Keratinocyte (primary cell): ENCODE measurements at regions not wholly inside any gene's neighbourhood (a gene's known extent, or its start where the extent isn't known, plus 50 kb on each side); places are given as distances from the start of the nearest gene placed in this dataset.

ENCODE experiments used
- DNase-seq: peaks from one replicate; pipeline ENCODE4 v3.0.0-alpha.2; 2011; ENCODE audit warnings: low read depth, missing footprints, low spot score
- FAIRE-seq: peaks from 2 replicates; lab custom pipeline; 2011; peaks lifted over from hg19 to GRCh38; lab: Jason Lieb, UNC
- H2AFZ ChIP-seq: 2 replicates; pipeline ENCODE4 v1.6.0; 2012; ENCODE audit warnings: low read length, control low read depth, inconsistent platforms; ENCODE audit not compliant: control insufficient read depth
- H3K27ac ChIP-seq: 2 replicates; pipeline ENCODE4 v1.5.1; 2011; ENCODE audit warnings: low read length; ENCODE audit not compliant: control insufficient read depth, insufficient read depth
- H3K27me3 ChIP-seq: 3 replicates; pipeline ENCODE4 v1.6.0; 2011; ENCODE audit warnings: low read length; ENCODE audit not compliant: control insufficient read depth, insufficient read depth; ENCODE audit errors: extremely low read depth
- H3K36me3 ChIP-seq, 2 experiments: 2 replicates in 1 of 2; 3 replicates in 1 of 2; pipeline ENCODE4 v1.5.1; 2011; ENCODE audit warnings: low read length in 2 of 2, mild to moderate bottlenecking in 1 of 2; ENCODE audit not compliant: control insufficient read depth in 2 of 2, insufficient read depth in 2 of 2; ENCODE audit errors: extremely low read depth in 1 of 2
- H3K4me1 ChIP-seq: 3 replicates; pipeline ENCODE4 v1.5.1; 2011; ENCODE audit warnings: low read length; ENCODE audit not compliant: control insufficient read depth, insufficient read depth; ENCODE audit errors: extremely low read depth
- H3K4me2 ChIP-seq: 3 replicates; pipeline ENCODE4 v1.6.0; 2011; ENCODE audit warnings: low read depth, low read length; ENCODE audit not compliant: control insufficient read depth, insufficient read depth; ENCODE audit errors: extremely low read depth
- H3K4me3 ChIP-seq, 3 experiments: fragments of 200-600 bp in 1 of 3; sonication (generic) in 1 of 3; 2 replicates in 2 of 3; 3 replicates in 1 of 3; pipeline ENCODE4 v1.5.1; 2011 to 2016; ENCODE audit warnings: low read length in 3 of 3, mild to moderate bottlenecking in 3 of 3, control low read depth in 2 of 3, inconsistent platforms in 1 of 3, low read depth in 1 of 3, mixed read lengths in 1 of 3, mixed run types in 1 of 3, moderate library complexity in 1 of 3; ENCODE audit not compliant: control insufficient read depth in 2 of 3, insufficient read depth in 2 of 3; ENCODE audit errors: extremely low read depth in 1 of 3
- H3K79me2 ChIP-seq: 2 replicates; pipeline ENCODE4 v1.6.0; 2012; ENCODE audit warnings: low read length; ENCODE audit not compliant: control insufficient read depth, insufficient read depth
- H3K9ac ChIP-seq: 3 replicates; pipeline ENCODE4 v1.6.0; 2011; ENCODE audit warnings: low read length; ENCODE audit not compliant: control insufficient read depth, insufficient read depth; ENCODE audit errors: extremely low read depth
- H3K9me1 ChIP-seq: 3 replicates; pipeline ENCODE4 v1.6.0; 2011; ENCODE audit warnings: low read length; ENCODE audit not compliant: control insufficient read depth, insufficient read depth; ENCODE audit errors: extremely low read depth
- H3K9me3 ChIP-seq: 2 replicates; pipeline ENCODE4 v1.5.1; 2012; ENCODE audit warnings: low read depth, low read length; ENCODE audit not compliant: control insufficient read depth
- H4K20me1 ChIP-seq: 3 replicates; pipeline ENCODE4 v1.6.0; 2011; ENCODE audit warnings: low read length; ENCODE audit not compliant: control insufficient read depth, insufficient read depth; ENCODE audit errors: extremely low read depth
- CTCF ChIP-seq, 3 experiments: IDR thresholded peaks in 1 of 3; conservative IDR thresholded peaks in 1 of 3; optimal IDR thresholded peaks in 1 of 3; 2 replicates in 2 of 3; 3 replicates in 1 of 3; pipeline versions ENCODE3 to v1.5.1; 2011; ENCODE audit warnings: low read length in 3 of 3, mild to moderate bottlenecking in 3 of 3, moderate library complexity in 2 of 3, control low read depth in 1 of 3, inconsistent platforms in 1 of 3; ENCODE audit not compliant: insufficient read depth in 2 of 3; ENCODE audit errors: extremely low read depth in 1 of 3
- EZH2 ChIP-seq: IDR thresholded peaks from one replicate; pipeline ENCODE4 v1.6.1; 2012; ENCODE audit warnings: inconsistent platforms, mild to moderate bottlenecking, low read length, moderate library complexity
- dilution Hi-C: fragments of 300-500 bp; cut with MboI; formaldehyde crosslinking; loops from one replicate; pipeline ENCODE4 v1.7.0; 2020; ENCODE audit warnings: low sequenced_read_pairs; ENCODE audit not compliant: extremely low pct_ligation_motif_present

- DNase-seq (no peak), FAIRE-seq (no peak)
- no peaks in the 10 kb centered on the region for H3K4me1 ChIP-seq
- H3K79me2 ChIP-seq = no peaks in the 10 kb centered on the region
- no peaks in the 10 kb centered on the region for H3K9me1 ChIP-seq
- dilution Hi-C loops = no loop called here
- H3K9ac ChIP-seq = no peak overlapping the region
- no peak overlapping the region for H3K4me3 ChIP-seq
- no peaks in the 10 kb centered on the region for H3K36me3 ChIP-seq
- no peak overlapping the region for H2AFZ ChIP-seq
- H4K20me1 ChIP-seq = no peaks in the 10 kb centered on the region
- no peak for TF ChIP-seq CTCF (optimal IDR thresholded peaks at IDR 0.05 in 1 of 3, IDR thresholded peaks at IDR 0.05 in 1 of 3, conservative IDR thresholded peaks at IDR 0.05 in 1 of 3; ENCODE audit: extremely low read depth in 1 of 3, insufficient read depth in 2 of 3, low read length in 3 of 3)
- TF ChIP-seq EZH2 = no peak
- no peak overlapping the region for H3K27ac ChIP-seq
- H3K27me3 ChIP-seq = no peaks in the 10 kb centered on the region
- H3K9me3 ChIP-seq = no peaks in the 10 kb centered on the region
- no peak overlapping the region for H3K4me2 ChIP-seq
These were observed 533.3 kb downstream of the LRRC70 start for GRCh38 chr5:63111891-63112290.

- H3K9me1 ChIP-seq = no peaks in the 10 kb centered on the region
- no peak for FAIRE-seq
- H3K4me3 ChIP-seq = no peak overlapping the region
- H3K27me3 ChIP-seq = no peaks in the 10 kb centered on the region
- dilution Hi-C loops = no loop called here
- H3K36me3 ChIP-seq = no peaks in the 10 kb centered on the region
- H3K27ac ChIP-seq = no peak overlapping the region
- no peak for DNase-seq
- H3K9ac ChIP-seq = no peak overlapping the region
- H3K4me1 ChIP-seq = no peaks in the 10 kb centered on the region
- TF ChIP-seq CTCF (optimal IDR thresholded peaks at IDR 0.05 in 1 of 3, IDR thresholded peaks at IDR 0.05 in 1 of 3, conservative IDR thresholded peaks at IDR 0.05 in 1 of 3; ENCODE audit: extremely low read depth in 1 of 3, insufficient read depth in 2 of 3, low read length in 3 of 3) = no peak
- TF ChIP-seq EZH2 = no peak
- no peaks in the 10 kb centered on the region for H4K20me1 ChIP-seq
- H3K4me2 ChIP-seq = no peak overlapping the region
- H2AFZ ChIP-seq = no peak overlapping the region
- H3K79me2 ChIP-seq = no peaks in the 10 kb centered on the region
- H3K9me3 ChIP-seq = no peaks in the 10 kb centered on the region
These were observed 523.3 kb downstream of the LRRC70 start for GRCh38 chr5:63101870-63102269.
